Activated CD4-positive, alpha-beta memory T cell treated with anti-CD3 and anti-CD28 coated beads, Interleukin-2, amount 10 ng/mL, durations not matched to agents 7 days and 5 days (primary cell): ENCODE measurements at regions not wholly inside any gene's neighbourhood (a gene's known extent, or its start where the extent isn't known, plus 50 kb on each side); places are given as distances from the start of the nearest gene placed in this dataset.

Experiments
- CTCF ChIA-PET: fragments of 350-600 bp; sonication (Branson Sonifier 250); formaldehyde crosslinking; loops from one replicate; lab custom pipeline; 2021; ENCODE audit warnings: antibody characterized with exemption, inconsistent platforms; lab: Charles Lee
- POLR2A ChIA-PET: fragments of 350-600 bp; sonication (Branson Sonifier 250); formaldehyde crosslinking; loops from one replicate; lab custom pipeline; 2021; ENCODE audit warnings: antibody characterized with exemption; lab: Charles Lee
- DNase-seq: peaks from one replicate; pipeline ENCODE4 v3.0.0-alpha.2; 2020
- H3K27ac Mint-ChIP-seq: one replicate; pipeline ENCODE4 v1.8.0; 2021; ENCODE audit warnings: mild to moderate bottlenecking, mixed read lengths
- H3K27me3 Mint-ChIP-seq: one replicate; pipeline ENCODE4 v1.8.0; 2021; ENCODE audit warnings: mixed read lengths
- H3K36me3 Mint-ChIP-seq: one replicate; pipeline ENCODE4 v1.8.0; 2021; ENCODE audit warnings: low read depth, mixed read lengths
- H3K4me1 Mint-ChIP-seq: one replicate; pipeline ENCODE4 v1.8.0; 2021; ENCODE audit warnings: mixed read lengths
- H3K4me3 Mint-ChIP-seq: one replicate; pipeline ENCODE4 v1.8.0; 2021; ENCODE audit warnings: mild to moderate bottlenecking, mixed read lengths
- H3K9me3 Mint-ChIP-seq: one replicate; pipeline ENCODE4 v1.8.0; 2021; ENCODE audit warnings: mixed read lengths

GRCh38 chr2:21333684-21334083 is 209.9 kb downstream of the TDRD15 start:
- ChIA-PET CTCF (no interaction called here), POLR2A (no interaction called here)
- no peak overlapping the region for H3K27ac Mint-ChIP-seq
- H3K36me3 Mint-ChIP-seq = no peaks in the 10 kb centered on the region
- DNase-seq = no peak
- H3K27me3 Mint-ChIP-seq = no peaks in the 10 kb centered on the region
- no peaks in the 10 kb centered on the region for H3K4me1 Mint-ChIP-seq
- H3K9me3 Mint-ChIP-seq = peaks cover 3% of the 10 kb centered on the region
- no peak overlapping the region for H3K4me3 Mint-ChIP-seq

- DNase-seq = no peak
- Mint-ChIP-seq H3K27ac (no peak overlapping the region), H3K36me3 (no peaks in the 10 kb centered on the region), H3K4me1 (no peaks in the 10 kb centered on the region), H3K4me3 (no peak overlapping the region), H3K9me3 (peaks cover 3% of the 10 kb centered on the region), H3K27me3 (no peaks in the 10 kb centered on the region)
- ChIA-PET CTCF (no interaction called here), POLR2A (no interaction called here)
Measured at GRCh38 chr2:21346984-21347383, 223.2 kb downstream of the TDRD15 start.

- Mint-ChIP-seq H3K4me3 (no peak overlapping the region), H3K36me3 (no peaks in the 10 kb centered on the region), H3K4me1 (no peaks in the 10 kb centered on the region), H3K9me3 (no peaks in the 10 kb centered on the region), H3K27ac (no peak overlapping the region), H3K27me3 (no peaks in the 10 kb centered on the region)
- ChIA-PET CTCF (no interaction called here), POLR2A (no interaction called here)
- no peak for DNase-seq
Measured at GRCh38 chr2:21353879-21354679, 230.3 kb downstream of the TDRD15 start.

GRCh38 chr2:21356086-21356856 is 232.5 kb downstream of the TDRD15 start:
- ChIA-PET CTCF (no interaction called here), POLR2A (no interaction called here)
- DNase-seq = no peak
- H3K36me3 Mint-ChIP-seq = no peaks in the 10 kb centered on the region
- no peaks in the 10 kb centered on the region for H3K4me1 Mint-ChIP-seq
- no peaks in the 10 kb centered on the region for H3K9me3 Mint-ChIP-seq
- no peak overlapping the region for H3K27ac Mint-ChIP-seq
- no peak overlapping the region for H3K4me3 Mint-ChIP-seq
- no peaks in the 10 kb centered on the region for H3K27me3 Mint-ChIP-seq

- Mint-ChIP-seq H3K36me3 (no peaks in the 10 kb centered on the region), H3K27me3 (no peaks in the 10 kb centered on the region), H3K9me3 (no peaks in the 10 kb centered on the region), H3K27ac (no peak overlapping the region), H3K4me1 (no peaks in the 10 kb centered on the region), H3K4me3 (no peak overlapping the region)
- ChIA-PET CTCF (no interaction called here), POLR2A (no interaction called here)
- no peak for DNase-seq
Measured at GRCh38 chr2:21356857-21357255, 233.1 kb downstream of the TDRD15 start.

GRCh38 chr2:21358976-21359375 is 235.2 kb downstream of the TDRD15 start:
- H3K4me3 Mint-ChIP-seq = no peak overlapping the region
- ChIA-PET CTCF (no interaction called here), POLR2A (no interaction called here)
- DNase-seq = no peak
- H3K36me3 Mint-ChIP-seq = no peaks in the 10 kb centered on the region
- H3K4me1 Mint-ChIP-seq = no peaks in the 10 kb centered on the region
- H3K27me3 Mint-ChIP-seq = no peaks in the 10 kb centered on the region
- H3K27ac Mint-ChIP-seq = no peak overlapping the region
- H3K9me3 Mint-ChIP-seq = no peaks in the 10 kb centered on the region

- POLR2A ChIA-PET = no interaction called here
- H3K4me1 Mint-ChIP-seq = no peaks in the 10 kb centered on the region
- no peak overlapping the region for H3K4me3 Mint-ChIP-seq
- H3K27ac Mint-ChIP-seq = no peak overlapping the region
- DNase-seq = no peak
- H3K27me3 Mint-ChIP-seq = no peaks in the 10 kb centered on the region
- CTCF ChIA-PET = no interaction called here
- no peaks in the 10 kb centered on the region for H3K36me3 Mint-ChIP-seq
- no peaks in the 10 kb centered on the region for H3K9me3 Mint-ChIP-seq
Measured at GRCh38 chr2:21361384-21361783, 237.6 kb downstream of the TDRD15 start.

- H3K4me3 Mint-ChIP-seq = no peak overlapping the region
- DNase-seq = no peak
- no peaks in the 10 kb centered on the region for H3K36me3 Mint-ChIP-seq
- H3K27ac Mint-ChIP-seq = no peak overlapping the region
- H3K4me1 Mint-ChIP-seq = no peaks in the 10 kb centered on the region
- H3K27me3 Mint-ChIP-seq = no peaks in the 10 kb centered on the region
- ChIA-PET POLR2A (no interaction called here), CTCF (no interaction called here)
- H3K9me3 Mint-ChIP-seq = no peaks in the 10 kb centered on the region
Measured at GRCh38 chr2:21361957-21362486, 238.3 kb downstream of the TDRD15 start.

- CTCF ChIA-PET = no interaction called here
- POLR2A ChIA-PET = no interaction called here
- Mint-ChIP-seq H3K27me3 (no peaks in the 10 kb centered on the region), H3K9me3 (no peaks in the 10 kb centered on the region), H3K27ac (no peak overlapping the region), H3K4me3 (no peak overlapping the region), H3K4me1 (no peaks in the 10 kb centered on the region), H3K36me3 (no peaks in the 10 kb centered on the region)
- DNase-seq = no peak
Measured at GRCh38 chr2:21363364-21363763, 239.6 kb downstream of the TDRD15 start.

GRCh38 chr2:21367421-21367820 is 243.7 kb downstream of the TDRD15 start:
- H3K27me3 Mint-ChIP-seq = no peaks in the 10 kb centered on the region
- H3K36me3 Mint-ChIP-seq = no peaks in the 10 kb centered on the region

GRCh38 chr2:21369787-21370186 is 246.0 kb downstream of the TDRD15 start:
- Mint-ChIP-seq H3K4me1 (no peaks in the 10 kb centered on the region), H3K27ac (no peak overlapping the region), H3K27me3 (no peaks in the 10 kb centered on the region), H3K9me3 (no peaks in the 10 kb centered on the region), H3K4me3 (no peak overlapping the region), H3K36me3 (no peaks in the 10 kb centered on the region)
- POLR2A ChIA-PET = no interaction called here
- CTCF ChIA-PET = no interaction called here
- no peak for DNase-seq

More at GRCh38 chr2:21367421-21367820, 243.7 kb downstream of the TDRD15 start:
- H3K4me3 Mint-ChIP-seq = no peak overlapping the region
- no peaks in the 10 kb centered on the region for H3K4me1 Mint-ChIP-seq
- POLR2A ChIA-PET = no interaction called here
- no peak for DNase-seq
- CTCF ChIA-PET = no interaction called here
- no peak overlapping the region for H3K27ac Mint-ChIP-seq
- H3K9me3 Mint-ChIP-seq = no peaks in the 10 kb centered on the region

GRCh38 chr2:21371499-21372003 is 247.8 kb downstream of the TDRD15 start:
- no peaks in the 10 kb centered on the region for H3K4me1 Mint-ChIP-seq

GRCh38 chr2:21372654-21373053 is 248.9 kb downstream of the TDRD15 start:
- POLR2A ChIA-PET = no interaction called here
- Mint-ChIP-seq H3K27ac (no peak overlapping the region), H3K9me3 (no peaks in the 10 kb centered on the region), H3K27me3 (no peaks in the 10 kb centered on the region), H3K4me3 (no peak overlapping the region), H3K4me1 (no peaks in the 10 kb centered on the region), H3K36me3 (no peaks in the 10 kb centered on the region)
- DNase-seq = no peak
- CTCF ChIA-PET = no interaction called here

More at GRCh38 chr2:21371499-21372003, 247.8 kb downstream of the TDRD15 start:
- Mint-ChIP-seq H3K27me3 (no peaks in the 10 kb centered on the region), H3K36me3 (no peaks in the 10 kb centered on the region), H3K4me3 (no peak overlapping the region), H3K9me3 (no peaks in the 10 kb centered on the region), H3K27ac (no peak overlapping the region)
- ChIA-PET CTCF (no interaction called here), POLR2A (no interaction called here)
- DNase-seq = no peak
